ENCODE measurements at regions not wholly inside any gene's neighbourhood (a gene's known extent, or its start where the extent isn't known, plus 50 kb on each side); places are given as distances from the start of the nearest gene placed in this dataset.
"Not testable (repeated sequence)": the region's sequence is repeated elsewhere in the genome, so short reads cannot be mapped to it uniquely, and the experiment has no call there.

GRCh38 chrX:36803151-36803550 is 205.0 kb upstream of the FAM47C start:
- no peak for DNase-seq (ENCODE audit: low spot score in 2 of 2)
- in situ Hi-C loops (cut with MboI; ENCODE audit: low sequenced_read_pairs) = no loop called here
- H3K4me1 ChIP-seq = peaks cover under 1% of the 10 kb centered on the region; the same call in 1 of the 2 replicates
- no peaks in the 10 kb centered on the region for H3K27me3 ChIP-seq (ENCODE audit: low read depth)
- no peaks in the 10 kb centered on the region for H3K36me3 ChIP-seq (replicated peaks)
- no peak overlapping the region for H3K4me3 ChIP-seq
- no peaks in the 10 kb centered on the region for H3K9me3 ChIP-seq

GRCh38 chrX:36804066-36804465 is 204.1 kb upstream of the FAM47C start:
- Histone ChIP-seq H3K27me3 (ENCODE audit: low read depth) (no peaks in the 10 kb centered on the region), H3K4me1 (no peaks in the 10 kb centered on the region), H3K4me3 (no peak overlapping the region), H3K36me3 (replicated peaks) (no peaks in the 10 kb centered on the region), H3K9me3 (no peaks in the 10 kb centered on the region)
- DNase-seq (ENCODE audit: low spot score in 2 of 2) = no peak
- in situ Hi-C loops (cut with MboI; ENCODE audit: low sequenced_read_pairs) = no loop called here

GRCh38 chrX:36844857-36845256 is 163.3 kb upstream of the FAM47C start:
- no peak for DNase-seq (ENCODE audit: low spot score in 2 of 2)
- Histone ChIP-seq H3K4me3 (no peak overlapping the region), H3K9me3 (no peaks in the 10 kb centered on the region), H3K4me1 (no peaks in the 10 kb centered on the region), H3K36me3 (replicated peaks) (no peaks in the 10 kb centered on the region), H3K27me3 (ENCODE audit: low read depth) (0 out of 2 replicates have a peak, but pooled peaks cover 3% of the 10 kb centered on the region)
- in situ Hi-C loops (cut with MboI; ENCODE audit: low sequenced_read_pairs) = no loop called here

GRCh38 chrX:36847496-36847895 is 160.7 kb upstream of the FAM47C start:
- H3K4me3 ChIP-seq = no peak overlapping the region
- H3K9me3 ChIP-seq = no peaks in the 10 kb centered on the region
- in situ Hi-C loops (cut with MboI; ENCODE audit: low sequenced_read_pairs) = no loop called here
- no peak for DNase-seq (ENCODE audit: low spot score in 2 of 2)
- H3K4me1 ChIP-seq = no peaks in the 10 kb centered on the region
- H3K27me3 ChIP-seq (ENCODE audit: low read depth) = peaks cover 3% of the 10 kb centered on the region; the same call in 1 of the 2 replicates
- H3K36me3 ChIP-seq (replicated peaks) = no peaks in the 10 kb centered on the region

GRCh38 chrX:36849407-36849806 is 158.8 kb upstream of the FAM47C start:
- no peaks in the 10 kb centered on the region for H3K4me1 ChIP-seq
- H3K9me3 ChIP-seq = no peaks in the 10 kb centered on the region
- DNase-seq (ENCODE audit: low spot score in 2 of 2) = no peak
- in situ Hi-C loops (cut with MboI; ENCODE audit: low sequenced_read_pairs) = no loop called here
- no peaks in the 10 kb centered on the region; the same call in 1 of the 2 replicates for H3K27me3 ChIP-seq (ENCODE audit: low read depth)
- H3K4me3 ChIP-seq = no peak overlapping the region
- no peaks in the 10 kb centered on the region for H3K36me3 ChIP-seq (replicated peaks)

- Histone ChIP-seq H3K36me3 (replicated peaks) (no peaks in the 10 kb centered on the region), H3K27me3 (ENCODE audit: low read depth) (no peaks in the 10 kb centered on the region), H3K4me3 (no peak overlapping the region), H3K9me3 (no peaks in the 10 kb centered on the region), H3K4me1 (no peaks in the 10 kb centered on the region)
- in situ Hi-C loops (cut with MboI; ENCODE audit: low sequenced_read_pairs) = no loop called here
- DNase-seq (ENCODE audit: low spot score in 2 of 2) = no peak
These were observed 151.3 kb upstream of the FAM47C start for GRCh38 chrX:36856849-36857248.

GRCh38 chrX:36859231-36859630 is 148.9 kb upstream of the FAM47C start:
- DNase-seq (ENCODE audit: low spot score in 2 of 2) = no peak
- Histone ChIP-seq H3K4me1 (no peaks in the 10 kb centered on the region), H3K9me3 (no peaks in the 10 kb centered on the region), H3K27me3 (ENCODE audit: low read depth) (no peaks in the 10 kb centered on the region), H3K4me3 (no peak overlapping the region), H3K36me3 (replicated peaks) (no peaks in the 10 kb centered on the region)
- in situ Hi-C loops (cut with MboI; ENCODE audit: low sequenced_read_pairs) = no loop called here

GRCh38 chrX:36861601-36862000 is 146.6 kb upstream of the FAM47C start:
- Histone ChIP-seq H3K4me1 (no peaks in the 10 kb centered on the region), H3K9me3 (no peaks in the 10 kb centered on the region), H3K27me3 (ENCODE audit: low read depth) (no peaks in the 10 kb centered on the region), H3K4me3 (no peak overlapping the region), H3K36me3 (replicated peaks) (no peaks in the 10 kb centered on the region)
- in situ Hi-C loops (cut with MboI; ENCODE audit: low sequenced_read_pairs) = no loop called here
- no peak for DNase-seq (ENCODE audit: low spot score in 2 of 2)

GRCh38 chrX:36867143-36867542 is 141.0 kb upstream of the FAM47C start:
- DNase-seq (ENCODE audit: low spot score in 2 of 2) = peak; percentile 40 to 56
- in situ Hi-C loops (cut with MboI; ENCODE audit: low sequenced_read_pairs) = no loop called here
- Histone ChIP-seq H3K36me3 (replicated peaks) (no peaks in the 10 kb centered on the region), H3K4me1 (no peaks in the 10 kb centered on the region), H3K9me3 (no peaks in the 10 kb centered on the region), H3K4me3 (no peak overlapping the region), H3K27me3 (ENCODE audit: low read depth) (no peaks in the 10 kb centered on the region)

- DNase-seq (ENCODE audit: low spot score in 2 of 2) = no peak
- H3K27me3 ChIP-seq (ENCODE audit: low read depth) = no peaks in the 10 kb centered on the region
- no peaks in the 10 kb centered on the region for H3K4me1 ChIP-seq
- H3K36me3 ChIP-seq (replicated peaks) = no peaks in the 10 kb centered on the region
- H3K9me3 ChIP-seq = no peaks in the 10 kb centered on the region
- in situ Hi-C loops (cut with MboI; ENCODE audit: low sequenced_read_pairs) = no loop called here
- H3K4me3 ChIP-seq = no peak overlapping the region
These were observed 139.6 kb upstream of the FAM47C start for GRCh38 chrX:36868592-36868991.

GRCh38 chrX:36869457-36869856 is 138.7 kb upstream of the FAM47C start:
- DNase-seq (ENCODE audit: low spot score in 2 of 2) = no peak
- in situ Hi-C loops (cut with MboI; ENCODE audit: low sequenced_read_pairs) = no loop called here
- Histone ChIP-seq H3K27me3 (ENCODE audit: low read depth) (no peaks in the 10 kb centered on the region), H3K9me3 (no peaks in the 10 kb centered on the region), H3K4me1 (no peaks in the 10 kb centered on the region), H3K4me3 (no peak overlapping the region), H3K36me3 (replicated peaks) (no peaks in the 10 kb centered on the region)

GRCh38 chrX:36897690-36898089 is 110.5 kb upstream of the FAM47C start:
- Histone ChIP-seq H3K4me1 (no peaks in the 10 kb centered on the region; the same call in 1 of the 2 replicates), H3K27me3 (ENCODE audit: low read depth) (no peaks in the 10 kb centered on the region), H3K36me3 (replicated peaks) (no peaks in the 10 kb centered on the region), H3K9me3 (no peaks in the 10 kb centered on the region), H3K4me3 (no peak overlapping the region)
- in situ Hi-C loops (cut with MboI; ENCODE audit: low sequenced_read_pairs) = no loop called here
- no peak for DNase-seq (ENCODE audit: low spot score in 2 of 2)

GRCh38 chrX:36898301-36898700 is 109.9 kb upstream of the FAM47C start:
- no peaks in the 10 kb centered on the region; the same call in 1 of the 2 replicates for H3K4me1 ChIP-seq
- no peaks in the 10 kb centered on the region for H3K27me3 ChIP-seq (ENCODE audit: low read depth)
- no peak overlapping the region for H3K4me3 ChIP-seq
- in situ Hi-C loops (cut with MboI; ENCODE audit: low sequenced_read_pairs) = no loop called here
- DNase-seq (ENCODE audit: low spot score in 2 of 2) = peak in 1 of 2 experiments; percentile 56
- no peaks in the 10 kb centered on the region for H3K36me3 ChIP-seq (replicated peaks)
- H3K9me3 ChIP-seq = no peaks in the 10 kb centered on the region

GRCh38 chrX:36904561-36904960 is 103.6 kb upstream of the FAM47C start:
- H3K4me1 ChIP-seq; H3K9me3 ChIP-seq; H3K4me3 ChIP-seq; H3K27me3 ChIP-seq (ENCODE audit: low read depth); in situ Hi-C loops (cut with MboI; ENCODE audit: low sequenced_read_pairs); DNase-seq (ENCODE audit: low spot score in 2 of 2); H3K36me3 ChIP-seq (replicated peaks): not testable (repeated sequence)

All from HAP-1 (cell line).